DND-41 (cell line): ENCODE measurements at regions not wholly inside any gene's neighbourhood (a gene's known extent, or its start where the extent isn't known, plus 50 kb on each side); places are given as distances from the start of the nearest gene placed in this dataset.
"Not testable (repeated sequence)": the region's sequence is repeated elsewhere in the genome, so short reads cannot be mapped to it uniquely, and the experiment has no call there.

Experiments used
- ATAC-seq: fragments of 200-7000 bp; cut with Tn5 transposase; 3 replicates; pipeline ENCODE4 v1.9.1; 2021; ENCODE audit warnings: low read depth; ENCODE audit not compliant: insufficient read depth
- DNase-seq: peaks from one replicate; pipeline ENCODE4 v3.0.0-alpha.2; 2020
- H2AFZ ChIP-seq: 2 replicates; pipeline ENCODE4 v1.6.0; 2012; ENCODE audit warnings: low read depth, low read length
- H3K27ac ChIP-seq: 2 replicates; pipeline ENCODE4 v1.5.1; 2012; ENCODE audit warnings: low read length, inconsistent platforms
- H3K27me3 ChIP-seq: fragments of 200-600 bp; sonication (generic); 2 replicates; pipeline ENCODE4 v1.6.0; 2012; ENCODE audit warnings: low read length, mild to moderate bottlenecking, inconsistent platforms; ENCODE audit not compliant: insufficient read depth, poor library complexity
- H3K36me3 ChIP-seq: 2 replicates; pipeline ENCODE4 v1.5.1; 2012; ENCODE audit warnings: low read length, inconsistent platforms; ENCODE audit not compliant: insufficient read depth
- H3K4me1 ChIP-seq: 2 replicates; pipeline ENCODE4 v1.5.1; 2012; ENCODE audit warnings: mild to moderate bottlenecking, low read length; ENCODE audit not compliant: insufficient read depth
- H3K4me2 ChIP-seq: 2 replicates; pipeline ENCODE4 v1.6.0; 2012; ENCODE audit warnings: mild to moderate bottlenecking, moderate library complexity, low read length, inconsistent platforms; ENCODE audit not compliant: insufficient read depth
- H3K4me3 ChIP-seq, 2 experiments: fragments of 200-600 bp in 1 of 2; shearing (Covaris generic) in 1 of 2; 2 replicates each; pipeline ENCODE4 v1.5.1; 2012 to 2016; ENCODE audit warnings: inconsistent platforms in 2 of 2, low read length in 2 of 2, mild to moderate bottlenecking in 2 of 2, low read depth in 1 of 2, moderate library complexity in 1 of 2
- H3K79me2 ChIP-seq: 2 replicates; pipeline ENCODE4 v1.6.0; 2012; ENCODE audit warnings: low read length, inconsistent platforms; ENCODE audit not compliant: insufficient read depth
- H3K9ac ChIP-seq: 2 replicates; pipeline ENCODE4 v1.6.0; 2012; ENCODE audit warnings: low read depth, mild to moderate bottlenecking, inconsistent platforms, low read length, moderate library complexity
- H3K9me3 ChIP-seq: 2 replicates; pipeline ENCODE4 v1.5.1; 2012; ENCODE audit warnings: low read length, moderate library complexity, mild to moderate bottlenecking, inconsistent platforms; ENCODE audit not compliant: insufficient read depth, severe bottlenecking
- H4K20me1 ChIP-seq: 2 replicates; pipeline ENCODE4 v1.6.0; 2012; ENCODE audit warnings: low read length; ENCODE audit not compliant: insufficient read depth
- EZH2 ChIP-seq: IDR thresholded peaks from 3 replicates; pipeline ENCODE4 v1.6.1; 2012; ENCODE audit warnings: borderline replicate concordance, low read depth, mild to moderate bottlenecking, moderate library complexity, low read length, inconsistent platforms; ENCODE audit not compliant: severe bottlenecking
- TF ChIP-seq, protein P1 (sequence below): IDR thresholded peaks from 2 replicates; pipeline ENCODE4 v1.5.1; 2012; ENCODE audit warnings: borderline replicate concordance, low read length, moderate library complexity, mild to moderate bottlenecking; ENCODE audit not compliant: poor library complexity, severe bottlenecking; ENCODE audit errors: extremely low read depth

DNA sequence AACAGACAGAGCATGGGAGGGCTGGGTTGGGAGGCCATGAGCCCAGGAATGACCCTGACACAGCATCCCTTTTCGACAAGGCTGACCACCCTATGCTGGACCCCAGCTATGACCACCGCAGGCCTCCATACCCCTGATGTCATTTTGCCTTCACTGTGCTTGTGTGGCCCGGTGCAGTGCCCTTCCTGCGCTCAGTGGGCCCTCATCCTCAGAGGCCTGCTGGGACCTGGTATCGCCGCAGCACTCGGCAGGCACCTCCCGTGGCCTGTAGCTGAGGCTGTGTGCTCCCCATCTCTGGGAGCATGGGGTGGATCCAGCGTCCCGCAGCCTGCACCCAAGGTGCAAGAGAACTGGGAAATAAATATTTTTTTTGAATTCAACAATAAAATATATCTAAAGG, 73.1 kb upstream of the MEF2A start:
- ATAC-seq = no peak
- H3K79me2 ChIP-seq = no peaks in the 10 kb centered on the region
- TF ChIP-seq EZH2 = no peak
- TF ChIP-seq, protein P1, sequence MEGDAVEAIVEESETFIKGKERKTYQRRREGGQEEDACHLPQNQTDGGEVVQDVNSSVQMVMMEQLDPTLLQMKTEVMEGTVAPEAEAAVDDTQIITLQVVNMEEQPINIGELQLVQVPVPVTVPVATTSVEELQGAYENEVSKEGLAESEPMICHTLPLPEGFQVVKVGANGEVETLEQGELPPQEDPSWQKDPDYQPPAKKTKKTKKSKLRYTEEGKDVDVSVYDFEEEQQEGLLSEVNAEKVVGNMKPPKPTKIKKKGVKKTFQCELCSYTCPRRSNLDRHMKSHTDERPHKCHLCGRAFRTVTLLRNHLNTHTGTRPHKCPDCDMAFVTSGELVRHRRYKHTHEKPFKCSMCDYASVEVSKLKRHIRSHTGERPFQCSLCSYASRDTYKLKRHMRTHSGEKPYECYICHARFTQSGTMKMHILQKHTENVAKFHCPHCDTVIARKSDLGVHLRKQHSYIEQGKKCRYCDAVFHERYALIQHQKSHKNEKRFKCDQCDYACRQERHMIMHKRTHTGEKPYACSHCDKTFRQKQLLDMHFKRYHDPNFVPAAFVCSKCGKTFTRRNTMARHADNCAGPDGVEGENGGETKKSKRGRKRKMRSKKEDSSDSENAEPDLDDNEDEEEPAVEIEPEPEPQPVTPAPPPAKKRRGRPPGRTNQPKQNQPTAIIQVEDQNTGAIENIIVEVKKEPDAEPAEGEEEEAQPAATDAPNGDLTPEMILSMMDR = no peak
- H3K4me2 ChIP-seq = no peak overlapping the region
- H3K9me3 ChIP-seq = no peaks in the 10 kb centered on the region
- no peak for DNase-seq
- peaks cover 10% of the 10 kb centered on the region for H3K4me1 ChIP-seq
- no peak overlapping the region for H3K4me3 ChIP-seq
- no peak overlapping the region for H2AFZ ChIP-seq
- no peak overlapping the region for H3K9ac ChIP-seq
- H3K27ac ChIP-seq = no peak overlapping the region
- no peaks in the 10 kb centered on the region for H3K36me3 ChIP-seq
- H3K27me3 ChIP-seq = no peaks in the 10 kb centered on the region
- H4K20me1 ChIP-seq = no peaks in the 10 kb centered on the region

DNA sequence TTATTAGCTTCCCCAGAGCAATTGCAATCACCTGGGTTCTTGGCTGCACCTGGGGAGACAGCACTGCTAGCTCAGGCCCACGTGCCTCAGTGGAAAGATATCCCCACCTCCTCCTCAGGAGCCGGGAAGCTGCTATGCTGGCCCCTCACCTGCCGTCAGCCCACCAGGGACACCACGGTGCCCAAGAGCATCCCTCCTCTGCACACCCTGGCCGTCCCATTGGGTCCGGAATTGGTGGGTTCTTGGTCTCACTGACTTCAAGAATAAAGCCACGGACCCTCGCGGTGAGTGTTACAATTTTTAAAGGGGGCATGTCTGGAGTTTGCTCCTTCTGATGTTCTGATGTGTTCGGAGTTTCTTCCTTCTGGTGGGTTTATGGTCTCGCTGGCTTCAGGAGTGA, 72.3 kb upstream of the MEF2A start:
- no peak for TF ChIP-seq EZH2
- TF ChIP-seq, protein P1 = no peak
- no peak overlapping the region for H3K27ac ChIP-seq
- ATAC-seq (no peak), DNase-seq (no peak)
- no peak overlapping the region for H3K9ac ChIP-seq
- H2AFZ ChIP-seq = no peak overlapping the region
- H3K9me3 ChIP-seq = no peaks in the 10 kb centered on the region
- no peaks in the 10 kb centered on the region for H3K27me3 ChIP-seq
- peaks cover 10% of the 10 kb centered on the region for H3K4me1 ChIP-seq
- H3K79me2 ChIP-seq = no peaks in the 10 kb centered on the region
- no peak overlapping the region for H3K4me2 ChIP-seq
- H3K4me3 ChIP-seq = no peak overlapping the region
- H4K20me1 ChIP-seq = no peaks in the 10 kb centered on the region
- H3K36me3 ChIP-seq = no peaks in the 10 kb centered on the region

DNA sequence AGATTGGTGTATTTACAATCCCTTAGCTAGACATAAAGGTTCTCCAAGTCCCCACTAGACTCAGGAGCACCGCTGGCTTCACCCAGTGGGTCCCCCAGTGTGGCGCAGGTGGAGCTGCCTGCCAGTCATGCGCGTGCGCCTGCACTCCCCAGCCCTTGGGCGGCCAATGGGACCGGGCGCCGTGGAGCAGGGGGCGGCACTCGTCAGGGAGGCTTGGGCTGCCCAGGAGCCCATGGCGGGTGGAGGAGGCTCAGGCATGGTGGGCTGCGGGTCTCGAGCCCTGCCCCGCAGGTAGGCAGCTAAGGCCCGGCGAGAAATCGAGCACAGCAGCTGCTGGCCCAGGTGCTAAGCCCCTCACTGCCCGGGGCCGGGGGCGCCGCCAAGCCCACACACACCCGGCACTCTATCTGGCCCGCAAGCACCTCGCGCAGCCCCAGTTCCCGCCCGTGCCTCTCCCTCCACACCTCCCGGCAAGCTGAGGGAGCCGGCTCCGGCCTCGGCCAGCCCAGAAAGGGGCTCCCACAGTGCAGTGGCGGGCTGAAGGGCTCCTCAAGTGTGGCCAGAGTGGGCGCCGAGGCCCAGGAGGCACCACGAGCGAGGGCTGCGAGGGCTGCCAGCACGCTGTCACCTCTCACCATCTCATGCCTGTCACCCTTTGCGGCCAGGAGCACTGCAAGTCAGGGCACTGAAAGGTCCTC, 71.1 kb upstream of the MEF2A start:
- not testable (repeated sequence) for ATAC-seq

DNA sequence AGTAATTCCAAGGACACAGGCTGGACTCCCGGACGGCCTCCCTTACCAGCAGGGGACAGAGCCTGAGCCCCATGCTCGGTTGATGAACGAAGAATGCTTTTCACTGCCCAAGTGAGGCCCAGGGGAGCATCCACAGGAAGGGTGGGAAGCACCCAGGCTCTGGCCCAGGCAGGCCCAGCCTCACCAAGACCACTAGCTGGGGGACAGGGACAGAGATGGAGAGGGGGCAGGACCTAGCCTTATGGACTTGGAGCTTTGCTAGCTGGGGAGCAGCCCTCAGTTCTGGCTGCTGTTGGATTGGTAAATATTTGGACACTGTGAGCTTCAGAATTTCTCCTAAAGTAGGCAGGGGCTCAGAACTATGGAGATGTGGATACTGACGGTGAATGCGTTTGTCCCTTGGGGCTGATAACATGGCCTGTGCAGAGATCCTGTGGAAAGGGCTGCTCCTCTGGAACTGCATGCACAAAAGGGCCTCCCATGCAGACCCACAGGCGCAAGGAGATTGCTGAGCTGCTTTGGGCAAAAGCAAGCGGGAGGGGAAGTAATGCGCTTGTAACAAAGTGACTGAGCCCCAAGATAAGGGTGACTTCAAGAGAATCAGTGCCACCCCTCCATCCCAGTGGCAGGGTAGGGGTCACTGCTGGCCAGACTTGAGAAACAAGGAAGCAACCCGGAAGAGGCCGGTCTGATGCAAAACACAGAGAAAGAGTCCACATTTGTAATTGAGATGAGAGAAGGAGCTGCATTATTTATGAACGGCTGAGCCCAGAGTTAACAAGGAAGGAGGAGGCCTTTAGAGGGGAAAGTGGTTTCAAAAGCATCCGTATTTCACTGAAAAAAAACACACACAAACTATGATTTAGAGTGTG, 70.1 kb upstream of the MEF2A start:
- H3K9me3 ChIP-seq = no peaks in the 10 kb centered on the region
- TF ChIP-seq, protein P1 = no peak
- no peak for TF ChIP-seq EZH2
- no peak for DNase-seq
- no peaks in the 10 kb centered on the region for H4K20me1 ChIP-seq
- peaks cover 12% of the 10 kb centered on the region for H3K4me1 ChIP-seq
- H3K79me2 ChIP-seq = no peaks in the 10 kb centered on the region
- no peaks in the 10 kb centered on the region for H3K27me3 ChIP-seq
- no peak overlapping the region for H3K4me2 ChIP-seq
- no peak overlapping the region for H3K4me3 ChIP-seq
- no peak overlapping the region for H2AFZ ChIP-seq
- H3K36me3 ChIP-seq = no peaks in the 10 kb centered on the region
- peak overlapping the region; percentile 42; the same call in 1 of the 2 replicates for H3K27ac ChIP-seq
- no peak for ATAC-seq
- no peak overlapping the region for H3K9ac ChIP-seq

More for the DNA sequence above, 71.1 kb upstream of the MEF2A start:
- not testable (repeated sequence) for H3K27me3 ChIP-seq, H2AFZ ChIP-seq, H3K4me3 ChIP-seq, DNase-seq, H3K9ac ChIP-seq, H3K36me3 ChIP-seq, H3K9me3 ChIP-seq, H3K27ac ChIP-seq, H3K79me2 ChIP-seq, H4K20me1 ChIP-seq, H3K4me2 ChIP-seq
- peaks cover 10% of the 10 kb centered on the region for H3K4me1 ChIP-seq
